GM12878 (cell line): ENCODE measurements at regions not wholly inside any gene's neighbourhood (a gene's known extent, or its start where the extent isn't known, plus 50 kb on each side); places are given as distances from the start of the nearest gene placed in this dataset.

Source experiments
- ATAC-seq: fragments of 200-7000 bp; cut with Tn5 transposase; 3 replicates; pipeline ENCODE4 v1.9.1; 2020; ENCODE audit warnings: mild to moderate bottlenecking, moderate library complexity
- BruUV-seq: library from RNA; stranded (reverse); fragments of 400-500 nt; replicated peaks from 2 replicates; lab custom pipeline; 2021; lab: Mats Ljungman, UMichigan
- CTCF ChIA-PET: fragments of 300-600 bp; sonication (Branson Sonifier 250); formaldehyde crosslinking; extraction: SDS; loops from one replicate; lab custom pipeline; 2021; ENCODE audit warnings: inconsistent platforms; lab: Yijun Ruan, JAX
- POLR2A ChIA-PET: fragments of 350-600 bp; formaldehyde crosslinking; extraction: SDS; loops from one replicate; lab custom pipeline; 2021; ENCODE audit warnings: inconsistent platforms; lab: Charles Lee
- RAD21 ChIA-PET: fragments of 300-600 bp; sonication (Branson Sonifier 250); formaldehyde crosslinking; loops from one replicate; lab custom pipeline; 2023; ENCODE audit warnings: antibody characterized with exemption; ENCODE audit not compliant: unreplicated experiment; lab: Charles Lee
- SMC1A ChIA-PET: fragments of 300-600 bp; sonication (Branson Sonifier 250); formaldehyde crosslinking; loops from one replicate; lab custom pipeline; 2023; ENCODE audit not compliant: unreplicated experiment, uncharacterized antibody; lab: Charles Lee
- DNase-seq: peaks from one replicate; pipeline ENCODE4 v3.0.0-alpha.2; 2011; ENCODE audit warnings: low read depth, low spot score
- FAIRE-seq: peaks from 3 replicates; lab custom pipeline; 2011; peaks lifted over from hg19 to GRCh38; lab: Jason Lieb, UNC
- H2AFZ ChIP-seq: 2 replicates; pipeline ENCODE4 v1.6.0; 2011; ENCODE audit warnings: low read depth, low read length, control low read depth; ENCODE audit not compliant: control insufficient read depth
- H3K27ac ChIP-seq: 2 replicates; pipeline ENCODE4 v1.5.1; 2011; ENCODE audit warnings: control low read depth; ENCODE audit not compliant: control insufficient read depth, insufficient read depth
- H3K27me3 ChIP-seq, 2 experiments: replicated peaks in 1 of 2; 2 replicates each; pipeline versions ENCODE4 v1.6.0 to v1.6.1; 2011; ENCODE audit warnings: low read length in 1 of 2; ENCODE audit not compliant: control insufficient read depth in 2 of 2, insufficient read depth in 2 of 2
- H3K36me3 ChIP-seq, 2 experiments: 2 replicates each; pipeline ENCODE4 v1.5.1; 2011; ENCODE audit warnings: low read length in 1 of 2; ENCODE audit not compliant: control insufficient read depth in 2 of 2, insufficient read depth in 2 of 2
- H3K4me1 ChIP-seq: 2 replicates; pipeline ENCODE4 v1.6.1; 2011; ENCODE audit warnings: mild to moderate bottlenecking, low read length, moderate library complexity, mixed read lengths; ENCODE audit not compliant: control insufficient read depth, insufficient read depth
- H3K4me2 ChIP-seq: 2 replicates; pipeline ENCODE4 v1.6.0; 2011; ENCODE audit warnings: control low read depth; ENCODE audit not compliant: control insufficient read depth, insufficient read depth
- H3K4me3 ChIP-seq: fragments of 200-600 bp; sonication (generic); 2 replicates; pipeline ENCODE4 v1.5.1; 2016
- H3K79me2 ChIP-seq: 2 replicates; pipeline ENCODE4 v1.6.0; 2011; ENCODE audit warnings: low read length; ENCODE audit not compliant: control insufficient read depth, insufficient read depth
- H3K9ac ChIP-seq: 2 replicates; pipeline ENCODE4 v1.8.0; 2011; ENCODE audit warnings: low read length, control low read depth, mixed read lengths; ENCODE audit not compliant: control insufficient read depth, insufficient read depth
- H3K9me3 ChIP-seq: replicated peaks from 3 replicates; pipeline ENCODE4 v1.5.1; 2011; ENCODE audit warnings: mild to moderate bottlenecking, low read length; ENCODE audit not compliant: control insufficient read depth, insufficient read depth
- H4K20me1 ChIP-seq: 2 replicates; pipeline ENCODE4 v1.6.0; 2011; ENCODE audit not compliant: control insufficient read depth, insufficient read depth
- BACH1 ChIP-seq: fragments of 450-650 bp; IDR thresholded peaks from 2 replicates; pipeline ENCODE4 v1.6.1; 2017; ENCODE audit warnings: mild to moderate bottlenecking, borderline replicate concordance
- CEBPB ChIP-seq, 2 experiments: fragments of 150-350 bp in 1 of 2; IDR thresholded peaks; 2 replicates each; pipeline ENCODE4 v1.6.1; 2012 to 2014; ENCODE audit warnings: low read depth in 2 of 2, low read length in 2 of 2, borderline replicate concordance in 1 of 2, inconsistent platforms in 1 of 2
- CHD1 ChIP-seq: IDR thresholded peaks from 2 replicates; pipeline ENCODE4 v1.6.1; 2012; ENCODE audit warnings: low read depth, low read length, improper control_type of control experiment
- EED ChIP-seq: sonication (generic); IDR thresholded peaks from 2 replicates; pipeline ENCODE4 v1.6.1; 2016; ENCODE audit warnings: antibody characterized with exemption, low read depth
- HDAC2 ChIP-seq: fragments of 200-600 bp; sonication (generic); IDR thresholded peaks from 2 replicates; pipeline ENCODE4 v1.6.1; 2017
- IRF4 ChIP-seq: IDR thresholded peaks from 2 replicates; pipeline ENCODE4 v1.6.1; 2011; ENCODE audit warnings: low read depth, low read length
- KAT2A ChIP-seq: conservative IDR thresholded peaks from 2 replicates; pipeline ENCODE4 v1.6.1; 2011; ENCODE audit warnings: low read depth, low read length; ENCODE audit not compliant: control insufficient read depth
- NRF1 ChIP-seq: conservative IDR thresholded peaks from 2 replicates; pipeline ENCODE4 v1.6.1; 2011; ENCODE audit warnings: mild to moderate bottlenecking, low read depth, low read length, improper control_type of control experiment
- PML ChIP-seq: IDR thresholded peaks from 2 replicates; pipeline ENCODE4 v1.6.1; 2012; ENCODE audit warnings: low read length, inconsistent platforms
- POU2F2 ChIP-seq: IDR thresholded peaks from 3 replicates; pipeline ENCODE4 v1.6.1; 2011; ENCODE audit warnings: low read depth, mild to moderate bottlenecking, low read length, borderline replicate concordance
- RELA ChIP-seq: fragments of 450-650 bp; IDR thresholded peaks from 2 replicates; pipeline ENCODE4 v1.8.0; 2014; ENCODE audit warnings: borderline replicate concordance; ENCODE audit not compliant: partially characterized antibody
- RFX5 ChIP-seq: IDR thresholded peaks from 2 replicates; pipeline ENCODE4 v1.6.1; 2011; ENCODE audit warnings: low read depth, low read length, improper control_type of control experiment
- SREBF2 ChIP-seq: IDR thresholded peaks from 2 replicates; pipeline ENCODE4 v1.6.1; 2012; ENCODE audit warnings: mild to moderate bottlenecking, low read length
- SRF ChIP-seq, 2 experiments: IDR thresholded peaks; 2 replicates each; pipeline ENCODE4 v1.6.1; 2011; ENCODE audit warnings: low read depth in 2 of 2, low read length in 2 of 2, mild to moderate bottlenecking in 1 of 2, moderate library complexity in 1 of 2
- TCF7 ChIP-seq: IDR thresholded peaks from 2 replicates; pipeline ENCODE4 v1.6.1; 2014; ENCODE audit warnings: antibody characterized with exemption, borderline replicate concordance
- ZNF207 ChIP-seq: fragments of 450-650 bp; IDR thresholded peaks from 2 replicates; pipeline ENCODE4 v1.6.1; 2014; ENCODE audit warnings: antibody characterized with exemption, mild to moderate bottlenecking, borderline replicate concordance
- WGBS: methylation state at CpG from one replicate; pipeline ENCODE4 v1.1.6; 2016; ENCODE audit warnings: low lambda C conversion rate; ENCODE audit not compliant: insufficient replicate concordance, insufficient coverage; ENCODE audit errors: missing lambda C conversion rate; 5-methylcytosine and 5-hydroxymethylcytosine counted together
- in situ Hi-C: fragments of 300-500 bp; cut with MboI; formaldehyde crosslinking; loops from 9 replicates; pipeline ENCODE4 v1.14.3; 2018; ENCODE audit warnings: mixed read lengths
- intact Hi-C: fragments of 100-400 bp; cut with micrococcal nuclease; formaldehyde crosslinking; loops from one replicate; pipeline ENCODE4 v1.14.2; 2022; ENCODE audit not compliant: unreplicated experiment
- TF ChIP-seq, protein P1 (sequence below): IDR thresholded peaks from 2 replicates; pipeline ENCODE4 v1.6.1; 2012; ENCODE audit warnings: low read depth, low read length, improper control_type of control experiment

DNA sequence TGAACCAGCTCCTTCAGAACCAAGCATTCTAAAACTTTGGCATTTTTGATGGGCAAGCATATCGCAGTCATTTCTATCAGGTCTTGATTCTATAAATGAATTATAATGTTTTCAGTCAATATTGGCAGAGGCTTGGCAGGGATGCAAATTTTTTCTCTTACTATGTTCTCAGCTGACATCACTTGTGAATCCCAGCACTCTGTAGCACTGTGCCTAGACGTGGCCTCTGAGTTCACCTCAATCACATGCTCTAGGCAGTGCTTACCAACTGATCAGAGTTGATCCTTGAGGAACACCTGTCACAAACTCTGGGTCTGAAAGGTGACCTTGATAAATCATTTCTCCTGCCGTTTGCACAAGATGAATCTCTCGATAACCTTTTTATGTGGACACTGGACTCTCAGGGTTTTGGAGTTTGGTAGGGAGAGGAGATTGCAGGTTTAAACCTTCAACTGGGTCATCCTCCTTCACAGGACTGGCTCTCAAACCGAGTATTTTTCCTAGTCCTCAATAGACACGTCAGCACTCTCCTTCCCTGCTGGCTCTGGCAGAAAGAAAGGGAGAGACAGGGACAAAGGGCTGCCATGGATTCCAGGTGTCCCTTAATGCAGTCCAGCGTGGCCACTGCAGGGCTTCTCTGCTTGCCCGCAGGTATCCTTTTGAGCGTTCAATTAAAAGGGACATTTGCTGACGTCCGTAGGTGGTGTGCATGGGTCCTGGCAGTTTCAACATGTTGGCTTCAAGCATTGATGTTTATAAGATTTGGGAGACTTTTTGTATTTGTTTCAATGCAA, 222.3 kb upstream of the CMC1 start:
- intact Hi-C loops, result loop anchor here (2.0 kb wide), 1 partner anchor 16 kb away; no protein-coding TSS in a partner anchor
- Histone ChIP-seq H3K79me2 (no peaks in the 10 kb centered on the region), H3K4me2 (no peak overlapping the region), H3K4me1 (no peaks in the 10 kb centered on the region; the same call in 1 of the 2 replicates), H3K4me3 (no peak overlapping the region), H3K36me3 (no peaks in the 10 kb centered on the region), H3K9ac (no peak overlapping the region), H3K27ac (no peak overlapping the region), H2AFZ (no peak overlapping the region), H3K9me3 (no peaks in the 10 kb centered on the region), H3K27me3 (no peaks in the 10 kb centered on the region), H4K20me1 (no peaks in the 10 kb centered on the region)
- ChIA-PET POLR2A (interaction anchor here (0.7 to 1.3 kb wide), 6 partner anchors 10 to 263 kb away, joined by 3 to 4 read pairs (median 3); no protein-coding TSS in a partner anchor), CTCF (interaction anchor here (1.0 to 2.1 kb wide), 10 partner anchors 8 to 346 kb away, joined by 3 to 8 read pairs (median 4); no protein-coding TSS in a partner anchor), SMC1A (interaction anchor here (0.7 to 15.2 kb wide), 23 partner anchors 8 to 307 kb away, joined by 3 to 296 read pairs (median 4); no protein-coding TSS in a partner anchor), RAD21 (interaction anchor here (0.8 to 13.4 kb wide), 12 partner anchors 9 to 308 kb away, joined by 3 to 248 read pairs (median 4); no protein-coding TSS in a partner anchor)
- ATAC-seq (peak; percentile 67), DNase-seq (no peak), FAIRE-seq (no peak)
- TF ChIP-seq KAT2A (no peak), HDAC2 (no peak), PML (no peak), TCF7 (no peak), IRF4 (no peak), ZNF207 (no peak), NRF1 (no peak), SRF (IDR thresholded peaks at IDR 0.05; ENCODE audit: low read depth in 2 of 2, low read length in 2 of 2) (no peak), CHD1 (no peak), BACH1 (no peak), RELA (no peak), CEBPB (IDR thresholded peaks at IDR 0.05; ENCODE audit: borderline replicate concordance in 1 of 2, low read depth in 2 of 2, low read length in 2 of 2) (no peak), SREBF2 (no peak), POU2F2 (no peak), RFX5 (no peak), EED (no peak)
- TF ChIP-seq, protein P1, sequence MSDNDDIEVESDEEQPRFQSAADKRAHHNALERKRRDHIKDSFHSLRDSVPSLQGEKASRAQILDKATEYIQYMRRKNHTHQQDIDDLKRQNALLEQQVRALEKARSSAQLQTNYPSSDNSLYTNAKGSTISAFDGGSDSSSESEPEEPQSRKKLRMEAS, result no peak
- BruUV-seq, result no TSS peak
- in situ Hi-C loops, result no loop called here
- WGBS, result 29% methylated on average over 11 of the region's 11 CpGs
